ENCODE measurements at regions not wholly inside any gene's neighbourhood (a gene's known extent, or its start where the extent isn't known, plus 50 kb on each side); places are given as distances from the start of the nearest gene placed in this dataset.

- no peak for TF ChIP-seq CTCF (IDR thresholded peaks at IDR 0.05; ENCODE audit: borderline replicate concordance, insufficient read depth, low read depth, low read length)
- H3K4me3 ChIP-seq (ENCODE audit: low read depth, low read length), result no peak overlapping the region
Observed at GRCh38 chr3:18891641-18892040, 256.7 kb upstream of the KCNH8 start.

GRCh38 chr3:18890449-18890848, 257.9 kb upstream of the KCNH8 start:
- TF ChIP-seq CTCF (IDR thresholded peaks at IDR 0.05; ENCODE audit: borderline replicate concordance, insufficient read depth, low read depth, low read length), result no peak
- H3K4me3 ChIP-seq (ENCODE audit: low read depth, low read length), result no peak overlapping the region

GRCh38 chr3:18888819-18889218, 259.5 kb upstream of the KCNH8 start:
- no peak overlapping the region for H3K4me3 ChIP-seq (ENCODE audit: low read depth, low read length)
- no peak for TF ChIP-seq CTCF (IDR thresholded peaks at IDR 0.05; ENCODE audit: borderline replicate concordance, insufficient read depth, low read depth, low read length)

GRCh38 chr3:18888370-18888769, 259.9 kb upstream of the KCNH8 start:
- no peak for TF ChIP-seq CTCF (IDR thresholded peaks at IDR 0.05; ENCODE audit: borderline replicate concordance, insufficient read depth, low read depth, low read length)
- no peak overlapping the region for H3K4me3 ChIP-seq (ENCODE audit: low read depth, low read length)

- no peak overlapping the region for H3K4me3 ChIP-seq (ENCODE audit: low read depth, low read length)
- no peak for TF ChIP-seq CTCF (IDR thresholded peaks at IDR 0.05; ENCODE audit: borderline replicate concordance, insufficient read depth, low read depth, low read length)
Observed at GRCh38 chr3:18886331-18886730, 262.0 kb upstream of the KCNH8 start.

- no peak overlapping the region for H3K4me3 ChIP-seq (ENCODE audit: low read depth, low read length)
- no peak for TF ChIP-seq CTCF (IDR thresholded peaks at IDR 0.05; ENCODE audit: borderline replicate concordance, insufficient read depth, low read depth, low read length)
Observed at GRCh38 chr3:18885612-18886011, 262.7 kb upstream of the KCNH8 start.

GRCh38 chr3:18883571-18883970, 264.7 kb upstream of the KCNH8 start:
- H3K4me3 ChIP-seq (ENCODE audit: low read depth, low read length), result no peak overlapping the region
- no peak for TF ChIP-seq CTCF (IDR thresholded peaks at IDR 0.05; ENCODE audit: borderline replicate concordance, insufficient read depth, low read depth, low read length)
